Mucosa of rectum (tissue), 2 donors: ENCODE measurements at regions not wholly inside any gene's neighbourhood (a gene's known extent, or its start where the extent isn't known, plus 50 kb on each side); places are given as distances from the start of the nearest gene placed in this dataset.

Source experiments
- H3K27ac ChIP-seq, 2 donors: one replicate each; pipeline ENCODE4 v1.7.0; 2013; ENCODE audit warnings: inconsistent platforms in 2 of 2, low read depth in 2 of 2, low read length in 2 of 2
- H3K27me3 ChIP-seq, 2 donors: one replicate each; pipeline ENCODE4 v1.7.0; 2013; ENCODE audit warnings: low read length in 2 of 2; ENCODE audit not compliant: control insufficient read depth in 2 of 2, insufficient read depth in 2 of 2
- H3K36me3 ChIP-seq, 2 donors: one replicate each; pipeline ENCODE4 v1.7.0; 2013; ENCODE audit warnings: low read length in 2 of 2; ENCODE audit not compliant: control insufficient read depth in 2 of 2, insufficient read depth in 2 of 2
- H3K4me1 ChIP-seq, 2 donors: one replicate each; pipeline ENCODE4 v1.7.0; 2013; ENCODE audit warnings: low read length in 2 of 2, mild to moderate bottlenecking in 1 of 2; ENCODE audit not compliant: control insufficient read depth in 2 of 2, insufficient read depth in 2 of 2
- H3K4me3 ChIP-seq, 2 donors: one replicate each; pipeline ENCODE4 v1.7.0; 2013; ENCODE audit warnings: low read length in 2 of 2
- H3K9ac ChIP-seq, 2 donors: one replicate each; pipeline ENCODE4 v1.7.0; 2013; ENCODE audit warnings: low read length in 2 of 2, low read depth in 1 of 2, mild to moderate bottlenecking in 1 of 2
- H3K9me3 ChIP-seq, 2 donors: one replicate each; pipeline ENCODE4 v1.7.0; 2013; ENCODE audit warnings: low read length in 2 of 2; ENCODE audit not compliant: control insufficient read depth in 2 of 2
- donor health status: healthy.
- donor health status: Normal muscosa, but diverticular disease.

GRCh38 chr5:153079396-153079795, 411.1 kb upstream of the GRIA1 start:
- Histone ChIP-seq H3K27me3 (no peaks in the 10 kb centered on the region), H3K27ac (no peak overlapping the region), H3K9me3 (peaks cover 0 to 2% of the 10 kb centered on the region in 2 donors), H3K4me3 (no peak overlapping the region), H3K9ac (no peak overlapping the region), H3K4me1 (no peaks in the 10 kb centered on the region), H3K36me3 (no peaks in the 10 kb centered on the region)

DNA sequence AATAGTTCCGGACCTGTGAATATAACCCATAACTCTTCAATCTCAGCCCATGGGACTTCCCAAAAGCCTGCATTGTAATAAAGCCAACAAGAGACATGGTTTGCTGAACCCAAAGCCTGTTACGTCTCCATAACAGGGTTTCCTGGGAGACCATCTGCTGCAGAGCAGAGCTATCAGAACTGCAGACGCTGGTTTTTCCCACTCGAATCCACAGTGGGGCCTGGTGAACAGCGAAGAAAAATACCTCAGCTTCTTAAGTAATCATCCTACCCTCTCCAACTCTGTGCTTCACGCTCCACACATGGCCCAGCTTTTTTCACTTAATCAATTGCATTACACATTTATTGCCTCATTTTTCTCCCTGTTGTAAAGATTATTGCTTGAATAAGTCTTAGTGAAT, 409.5 kb upstream of the GRIA1 start:
- Histone ChIP-seq H3K9me3 (peaks cover 0 to 2% of the 10 kb centered on the region in 2 donors), H3K9ac (no peak overlapping the region), H3K36me3 (no peaks in the 10 kb centered on the region), H3K4me1 (no peaks in the 10 kb centered on the region), H3K27ac (no peak overlapping the region), H3K4me3 (no peak overlapping the region), H3K27me3 (no peaks in the 10 kb centered on the region)

GRCh38 chr5:153081385-153081784, 409.1 kb upstream of the GRIA1 start:
- no peak overlapping the region for H3K4me3 ChIP-seq
- H3K4me1 ChIP-seq: no peaks in the 10 kb centered on the region
- H3K27ac ChIP-seq: no peak overlapping the region
- H3K36me3 ChIP-seq: no peaks in the 10 kb centered on the region
- peaks cover 0 to 2% of the 10 kb centered on the region in 2 donors for H3K9me3 ChIP-seq
- H3K27me3 ChIP-seq: no peaks in the 10 kb centered on the region
- H3K9ac ChIP-seq: no peak overlapping the region

- H3K36me3 ChIP-seq: no peaks in the 10 kb centered on the region
Observed at GRCh38 chr5:153084511-153084910, 406.0 kb upstream of the GRIA1 start.

GRCh38 chr5:153086486-153086885, 404.0 kb upstream of the GRIA1 start:
- no peaks in the 10 kb centered on the region for H3K36me3 ChIP-seq
- H3K9ac ChIP-seq: no peak overlapping the region
- no peaks in the 10 kb centered on the region for H3K4me1 ChIP-seq
- no peak overlapping the region for H3K4me3 ChIP-seq
- H3K27me3 ChIP-seq: no peaks in the 10 kb centered on the region
- peaks cover 0 to 2% of the 10 kb centered on the region in 2 donors for H3K9me3 ChIP-seq
- H3K27ac ChIP-seq: no peak overlapping the region

More at GRCh38 chr5:153084511-153084910, 406.0 kb upstream of the GRIA1 start:
- Histone ChIP-seq H3K27ac (no peak overlapping the region), H3K9ac (no peak overlapping the region), H3K27me3 (no peaks in the 10 kb centered on the region), H3K9me3 (no peaks in the 10 kb centered on the region), H3K4me3 (no peak overlapping the region), H3K4me1 (no peaks in the 10 kb centered on the region)

- no peaks in the 10 kb centered on the region for H3K4me1 ChIP-seq
- H3K9me3 ChIP-seq: peaks cover 0 to 2% of the 10 kb centered on the region in 2 donors
- H3K27ac ChIP-seq: no peak overlapping the region
- no peaks in the 10 kb centered on the region for H3K27me3 ChIP-seq
- no peaks in the 10 kb centered on the region for H3K36me3 ChIP-seq
- no peak overlapping the region for H3K4me3 ChIP-seq
- no peak overlapping the region for H3K9ac ChIP-seq
Observed at GRCh38 chr5:153088538-153088937, 401.9 kb upstream of the GRIA1 start.

GRCh38 chr5:153094333-153094732, 396.1 kb upstream of the GRIA1 start:
- Histone ChIP-seq H3K9me3 (peaks cover 0 to 2% of the 10 kb centered on the region in 2 donors), H3K27ac (no peak overlapping the region), H3K36me3 (no peaks in the 10 kb centered on the region), H3K4me3 (no peak overlapping the region), H3K27me3 (no peaks in the 10 kb centered on the region), H3K4me1 (no peaks in the 10 kb centered on the region), H3K9ac (no peak overlapping the region)

- Histone ChIP-seq H3K4me1 (no peaks in the 10 kb centered on the region), H3K27ac (no peak overlapping the region), H3K36me3 (no peaks in the 10 kb centered on the region), H3K27me3 (no peaks in the 10 kb centered on the region), H3K4me3 (no peak overlapping the region), H3K9ac (no peak overlapping the region), H3K9me3 (no peaks in the 10 kb centered on the region)
Observed at GRCh38 chr5:153096381-153096780, 394.1 kb upstream of the GRIA1 start.

GRCh38 chr5:153099328-153099727, 391.1 kb upstream of the GRIA1 start:
- no peaks in the 10 kb centered on the region for H3K4me1 ChIP-seq
- H3K9ac ChIP-seq: no peak overlapping the region
- H3K27ac ChIP-seq: no peak overlapping the region
- H3K9me3 ChIP-seq: no peaks in the 10 kb centered on the region
- H3K4me3 ChIP-seq: no peak overlapping the region
- H3K36me3 ChIP-seq: no peaks in the 10 kb centered on the region
- H3K27me3 ChIP-seq: no peaks in the 10 kb centered on the region

DNA sequence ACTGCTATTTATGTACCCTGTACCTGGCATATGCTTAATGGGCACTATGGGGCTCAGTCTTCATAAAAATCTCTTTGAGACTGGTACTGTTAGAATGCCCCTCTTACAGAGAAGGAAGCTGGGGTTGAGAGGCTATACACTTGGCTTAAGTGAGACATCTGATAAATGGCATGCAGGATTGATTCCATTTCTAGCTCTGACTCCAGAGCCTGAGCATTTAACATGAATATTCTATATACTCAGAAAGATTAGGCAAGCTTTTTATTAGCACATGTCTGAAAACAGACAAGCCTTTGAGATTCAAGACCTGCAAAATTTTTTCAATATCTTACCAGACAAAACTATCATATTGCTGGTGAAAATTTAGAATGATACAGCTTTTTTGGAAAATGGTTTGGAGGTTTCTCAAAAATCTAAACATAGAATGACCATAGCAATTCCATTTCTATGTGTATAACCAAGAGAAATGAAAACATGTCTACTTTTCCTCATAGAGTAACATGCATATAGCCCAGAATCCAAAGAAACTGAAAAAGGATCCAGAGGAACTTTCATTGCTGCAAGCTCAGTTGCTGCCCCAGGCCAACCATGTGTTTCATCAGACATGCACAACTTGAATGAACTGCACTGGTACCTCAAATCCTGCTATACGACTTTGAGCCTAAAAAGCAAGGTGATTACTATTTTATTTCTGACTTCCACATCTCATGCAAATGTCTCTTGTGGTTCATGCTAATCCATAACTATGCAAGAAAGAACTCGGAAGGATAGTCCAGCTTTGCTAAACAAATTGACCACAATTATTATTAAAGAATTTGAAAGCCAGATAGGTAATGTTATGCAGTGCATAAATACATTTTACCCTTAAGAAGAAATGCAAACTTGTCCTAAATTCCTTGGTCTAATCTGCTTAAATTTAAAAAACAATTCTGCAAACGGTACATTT, 389.0 kb upstream of the GRIA1 start:
- Histone ChIP-seq H3K27ac (no peak overlapping the region), H3K4me3 (no peak overlapping the region), H3K27me3 (no peaks in the 10 kb centered on the region), H3K4me1 (no peaks in the 10 kb centered on the region), H3K9ac (no peak overlapping the region), H3K36me3 (no peaks in the 10 kb centered on the region), H3K9me3 (no peaks in the 10 kb centered on the region)
